ENCODE measurements at regions not wholly inside any gene's neighbourhood (a gene's known extent, or its start where the extent isn't known, plus 50 kb on each side); places are given as distances from the start of the nearest gene placed in this dataset.

DNA sequence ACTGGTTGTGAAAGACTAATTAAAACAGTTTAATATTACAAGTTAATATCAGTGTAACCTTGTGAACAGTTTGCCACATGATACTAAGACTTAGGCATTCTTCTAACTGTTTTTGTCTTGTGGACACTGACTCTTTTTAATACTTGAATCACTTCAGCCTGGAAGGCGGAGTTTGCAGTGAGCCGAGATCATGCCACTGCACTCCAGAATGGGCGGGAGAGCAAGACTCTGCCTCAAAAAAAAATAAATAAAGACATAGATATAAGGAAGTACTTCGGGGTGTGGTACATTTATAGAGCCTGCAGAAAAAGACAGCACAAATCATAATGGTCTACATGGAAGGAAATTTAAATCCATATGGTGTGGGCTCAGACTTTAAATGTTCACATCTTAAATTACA lies 300.4 kb upstream of the NETO1 start:
- TF ChIP-seq, protein P1, sequence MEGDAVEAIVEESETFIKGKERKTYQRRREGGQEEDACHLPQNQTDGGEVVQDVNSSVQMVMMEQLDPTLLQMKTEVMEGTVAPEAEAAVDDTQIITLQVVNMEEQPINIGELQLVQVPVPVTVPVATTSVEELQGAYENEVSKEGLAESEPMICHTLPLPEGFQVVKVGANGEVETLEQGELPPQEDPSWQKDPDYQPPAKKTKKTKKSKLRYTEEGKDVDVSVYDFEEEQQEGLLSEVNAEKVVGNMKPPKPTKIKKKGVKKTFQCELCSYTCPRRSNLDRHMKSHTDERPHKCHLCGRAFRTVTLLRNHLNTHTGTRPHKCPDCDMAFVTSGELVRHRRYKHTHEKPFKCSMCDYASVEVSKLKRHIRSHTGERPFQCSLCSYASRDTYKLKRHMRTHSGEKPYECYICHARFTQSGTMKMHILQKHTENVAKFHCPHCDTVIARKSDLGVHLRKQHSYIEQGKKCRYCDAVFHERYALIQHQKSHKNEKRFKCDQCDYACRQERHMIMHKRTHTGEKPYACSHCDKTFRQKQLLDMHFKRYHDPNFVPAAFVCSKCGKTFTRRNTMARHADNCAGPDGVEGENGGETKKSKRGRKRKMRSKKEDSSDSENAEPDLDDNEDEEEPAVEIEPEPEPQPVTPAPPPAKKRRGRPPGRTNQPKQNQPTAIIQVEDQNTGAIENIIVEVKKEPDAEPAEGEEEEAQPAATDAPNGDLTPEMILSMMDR (IDR thresholded peaks at IDR 0.05), result no peak
- no peak for TF ChIP-seq POLR2A (IDR thresholded peaks at IDR 0.05)
- no peak for TF ChIP-seq EP300 (IDR thresholded peaks at IDR 0.05; ENCODE audit: low read depth)

Data from transverse colon (tissue), 3 donors.